ENCODE measurements at regions not wholly inside any gene's neighbourhood (a gene's known extent, or its start where the extent isn't known, plus 50 kb on each side); places are given as distances from the start of the nearest gene placed in this dataset.

DNA sequence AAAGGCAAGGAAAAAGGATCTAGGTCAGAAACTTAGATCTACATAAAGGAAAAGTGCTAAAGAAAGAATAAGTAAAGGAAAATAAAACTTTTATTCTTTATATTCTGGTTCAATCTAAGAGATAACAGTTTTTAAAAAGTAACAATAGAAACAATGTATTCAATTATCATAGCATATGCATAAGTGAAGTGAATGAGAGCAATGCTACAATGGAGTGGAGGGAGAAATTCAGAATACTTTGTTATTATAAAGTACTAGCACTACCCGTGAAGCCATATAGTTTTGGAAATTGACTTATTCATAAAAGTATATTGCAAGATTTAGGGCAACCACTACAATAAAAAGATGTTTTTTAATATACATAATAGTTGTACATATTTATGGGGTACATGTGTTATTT is 586.0 kb upstream of the MDGA2 start:
- TF ChIP-seq CTCF (IDR thresholded peaks at IDR 0.05) (no peak), POLR2A (IDR thresholded peaks at IDR 0.05) (no peak)

Data from adrenal gland (tissue), 5 donors.